ENCODE measurements at regions not wholly inside any gene's neighbourhood (a gene's known extent, or its start where the extent isn't known, plus 50 kb on each side); places are given as distances from the start of the nearest gene placed in this dataset.

DNA sequence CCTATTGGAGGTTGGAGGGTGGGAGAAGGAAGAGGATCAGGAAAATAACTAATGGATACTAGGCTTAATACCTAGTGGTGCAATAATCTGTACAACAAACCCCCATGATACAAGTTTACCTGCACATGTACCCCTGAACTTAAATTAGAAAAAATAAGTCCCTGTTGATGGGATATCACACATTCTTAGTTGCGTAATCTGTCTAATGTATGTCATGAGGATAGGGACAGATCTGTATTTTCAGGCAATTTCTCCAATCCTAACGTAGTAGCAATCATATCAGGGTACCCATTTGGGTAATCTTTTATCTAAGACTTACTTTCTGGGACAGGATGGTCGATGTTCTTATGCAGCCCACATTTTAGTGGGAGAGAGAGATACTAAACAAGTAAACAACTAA is 239.1 kb upstream of the AZI2 start:
- TF ChIP-seq, protein P1, sequence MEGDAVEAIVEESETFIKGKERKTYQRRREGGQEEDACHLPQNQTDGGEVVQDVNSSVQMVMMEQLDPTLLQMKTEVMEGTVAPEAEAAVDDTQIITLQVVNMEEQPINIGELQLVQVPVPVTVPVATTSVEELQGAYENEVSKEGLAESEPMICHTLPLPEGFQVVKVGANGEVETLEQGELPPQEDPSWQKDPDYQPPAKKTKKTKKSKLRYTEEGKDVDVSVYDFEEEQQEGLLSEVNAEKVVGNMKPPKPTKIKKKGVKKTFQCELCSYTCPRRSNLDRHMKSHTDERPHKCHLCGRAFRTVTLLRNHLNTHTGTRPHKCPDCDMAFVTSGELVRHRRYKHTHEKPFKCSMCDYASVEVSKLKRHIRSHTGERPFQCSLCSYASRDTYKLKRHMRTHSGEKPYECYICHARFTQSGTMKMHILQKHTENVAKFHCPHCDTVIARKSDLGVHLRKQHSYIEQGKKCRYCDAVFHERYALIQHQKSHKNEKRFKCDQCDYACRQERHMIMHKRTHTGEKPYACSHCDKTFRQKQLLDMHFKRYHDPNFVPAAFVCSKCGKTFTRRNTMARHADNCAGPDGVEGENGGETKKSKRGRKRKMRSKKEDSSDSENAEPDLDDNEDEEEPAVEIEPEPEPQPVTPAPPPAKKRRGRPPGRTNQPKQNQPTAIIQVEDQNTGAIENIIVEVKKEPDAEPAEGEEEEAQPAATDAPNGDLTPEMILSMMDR (optimal IDR thresholded peaks at IDR 0.05 in 1 of 3, IDR thresholded peaks at IDR 0.05 in 1 of 3, conservative IDR thresholded peaks at IDR 0.05 in 1 of 3; ENCODE audit: extremely low read depth in 1 of 3, insufficient read depth in 2 of 3, low read length in 3 of 3) = no peak
- TF ChIP-seq EZH2 (IDR thresholded peaks at IDR 0.05; ENCODE audit: low read length) = no peak

All from keratinocyte (primary cell).